OCI-LY7 (cell line): ENCODE measurements at regions not wholly inside any gene's neighbourhood (a gene's known extent, or its start where the extent isn't known, plus 50 kb on each side); places are given as distances from the start of the nearest gene placed in this dataset.

Source experiments
- CTCF ChIP-seq: fragments of 200-600 bp; sonication (generic); conservative IDR thresholded peaks from 2 replicates; pipeline ENCODE4 v1.5.1; 2014; ENCODE audit warnings: mild to moderate bottlenecking, antibody characterized with exemption, low read length, moderate library complexity, mixed read lengths
- EZH2phosphoT487 ChIP-seq: fragments of 200-600 bp; sonication (generic); IDR thresholded peaks from 2 replicates; pipeline ENCODE4 v1.6.1; 2018; ENCODE audit warnings: low read depth, borderline replicate concordance, mild to moderate bottlenecking, mixed run types, antibody characterized with exemption, low read length, moderate library complexity, mixed read lengths

- TF ChIP-seq CTCF, result no peak
- TF ChIP-seq EZH2phosphoT487, result no peak
Measured at GRCh38 chr15:55084216-55084615, 112.5 kb downstream of the RSL24D1 start.
